ENCODE measurements at regions not wholly inside any gene's neighbourhood (a gene's known extent, or its start where the extent isn't known, plus 50 kb on each side); places are given as distances from the start of the nearest gene placed in this dataset.

DNA sequence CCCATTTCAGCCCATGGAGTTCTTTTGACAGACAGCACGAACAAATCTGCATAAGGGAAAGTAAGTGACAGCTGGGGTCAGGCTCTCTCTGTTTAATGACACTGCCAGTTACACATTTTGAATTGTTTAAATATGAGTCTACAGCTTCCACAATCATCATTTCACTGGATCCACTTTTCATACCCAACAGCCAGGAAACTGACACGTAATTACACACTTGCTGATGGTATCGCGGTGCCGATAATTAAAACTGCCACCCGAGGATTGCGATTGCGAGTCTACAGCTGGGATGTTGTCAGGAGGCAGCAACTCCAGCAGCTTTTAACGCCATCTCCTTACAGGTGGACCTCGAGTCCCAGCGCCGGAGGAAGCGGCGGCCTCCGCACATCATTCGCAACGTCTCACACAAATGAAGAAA is 230.8 kb upstream of the MGMT start:
- TF ChIP-seq, protein P1, sequence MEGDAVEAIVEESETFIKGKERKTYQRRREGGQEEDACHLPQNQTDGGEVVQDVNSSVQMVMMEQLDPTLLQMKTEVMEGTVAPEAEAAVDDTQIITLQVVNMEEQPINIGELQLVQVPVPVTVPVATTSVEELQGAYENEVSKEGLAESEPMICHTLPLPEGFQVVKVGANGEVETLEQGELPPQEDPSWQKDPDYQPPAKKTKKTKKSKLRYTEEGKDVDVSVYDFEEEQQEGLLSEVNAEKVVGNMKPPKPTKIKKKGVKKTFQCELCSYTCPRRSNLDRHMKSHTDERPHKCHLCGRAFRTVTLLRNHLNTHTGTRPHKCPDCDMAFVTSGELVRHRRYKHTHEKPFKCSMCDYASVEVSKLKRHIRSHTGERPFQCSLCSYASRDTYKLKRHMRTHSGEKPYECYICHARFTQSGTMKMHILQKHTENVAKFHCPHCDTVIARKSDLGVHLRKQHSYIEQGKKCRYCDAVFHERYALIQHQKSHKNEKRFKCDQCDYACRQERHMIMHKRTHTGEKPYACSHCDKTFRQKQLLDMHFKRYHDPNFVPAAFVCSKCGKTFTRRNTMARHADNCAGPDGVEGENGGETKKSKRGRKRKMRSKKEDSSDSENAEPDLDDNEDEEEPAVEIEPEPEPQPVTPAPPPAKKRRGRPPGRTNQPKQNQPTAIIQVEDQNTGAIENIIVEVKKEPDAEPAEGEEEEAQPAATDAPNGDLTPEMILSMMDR (IDR thresholded peaks at IDR 0.05; ENCODE audit: low read length) = no peak
- TF ChIP-seq EZH2 (IDR thresholded peaks at IDR 0.05; ENCODE audit: borderline replicate concordance, low read length) = no peak
